HuH-7.5 (cell line): ENCODE measurements at regions not wholly inside any gene's neighbourhood (a gene's known extent, or its start where the extent isn't known, plus 50 kb on each side); places are given as distances from the start of the nearest gene placed in this dataset.

Experiments used
- DNase-seq: peaks from one replicate; pipeline ENCODE4 v3.0.0; 2011; ENCODE audit warnings: low spot score

GRCh38 chr6:6919173-6919572 is 188.6 kb upstream of the RREB1 start:
- DNase-seq: no peak

- no peak for DNase-seq
Measured at GRCh38 chr6:6920114-6920986, 187.4 kb upstream of the RREB1 start.

GRCh38 chr6:6920987-6921313 is 186.8 kb upstream of the RREB1 start:
- DNase-seq: no peak

GRCh38 chr6:6922166-6922565 is 185.6 kb upstream of the RREB1 start:
- DNase-seq: no peak

GRCh38 chr6:6923605-6924004 is 184.2 kb upstream of the RREB1 start:
- no peak for DNase-seq

- DNase-seq: no peak
Measured at GRCh38 chr6:6924708-6925107, 183.1 kb upstream of the RREB1 start.

- no peak for DNase-seq
Measured at GRCh38 chr6:6925391-6926164, 182.2 kb upstream of the RREB1 start.

GRCh38 chr6:6926856-6927255 is 180.9 kb upstream of the RREB1 start:
- no peak for DNase-seq

GRCh38 chr6:6927521-6928361 is 180.0 kb upstream of the RREB1 start:
- no peak for DNase-seq

- DNase-seq: peak; percentile 33
Measured at GRCh38 chr6:6930223-6930880, 177.4 kb upstream of the RREB1 start.

- no peak for DNase-seq
Measured at GRCh38 chr6:6931071-6932025, 176.4 kb upstream of the RREB1 start.

- no peak for DNase-seq
Measured at GRCh38 chr6:6932341-6932740, 175.4 kb upstream of the RREB1 start.

- no peak for DNase-seq
Measured at GRCh38 chr6:6932968-6933367, 174.8 kb upstream of the RREB1 start.

GRCh38 chr6:6940031-6941025 is 167.4 kb upstream of the RREB1 start:
- no peak for DNase-seq

GRCh38 chr6:6941201-6941600 is 166.6 kb upstream of the RREB1 start:
- DNase-seq: no peak

- no peak for DNase-seq
Measured at GRCh38 chr6:6942091-6942490, 165.7 kb upstream of the RREB1 start.

- DNase-seq: no peak
Measured at GRCh38 chr6:6942831-6943230, 164.9 kb upstream of the RREB1 start.

- DNase-seq: no peak
Measured at GRCh38 chr6:6943421-6943820, 164.3 kb upstream of the RREB1 start.
